ENCODE measurements at regions not wholly inside any gene's neighbourhood (a gene's known extent, or its start where the extent isn't known, plus 50 kb on each side); places are given as distances from the start of the nearest gene placed in this dataset.

DNA sequence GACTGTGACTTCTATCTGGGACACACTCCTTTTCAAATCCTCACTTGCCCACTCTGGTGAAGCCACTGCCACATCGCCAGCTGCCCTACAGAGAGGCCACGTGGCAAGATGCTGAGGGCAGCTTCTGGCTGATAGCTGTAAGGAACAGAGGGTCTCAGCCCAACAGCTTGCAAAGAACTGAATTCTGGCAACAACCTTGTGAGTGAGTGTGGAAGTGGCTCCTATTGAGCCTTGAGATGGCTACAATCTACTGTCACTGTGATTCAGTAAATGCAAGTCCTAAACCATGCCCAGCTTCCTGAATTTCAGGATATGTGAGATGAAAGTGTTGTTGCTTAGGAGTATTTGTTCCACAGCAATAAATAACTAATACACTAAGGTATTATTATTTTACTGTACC is 314.3 kb upstream of the TMTC4 start:
- CTCF ChIA-PET, result interaction anchor here (2.0 kb wide), 1 partner anchor 267 kb away, joined by 6 read pairs; no protein-coding TSS in a partner anchor
- TF ChIP-seq RAD21 (IDR thresholded peaks at IDR 0.05; ENCODE audit: low read length) (no peak), BHLHE40 (IDR thresholded peaks at IDR 0.05; ENCODE audit: low read depth, low read length) (no peak), CHD1 (IDR thresholded peaks at IDR 0.05; ENCODE audit: low read depth, low read length) (no peak), RCOR1 (IDR thresholded peaks at IDR 0.05; ENCODE audit: insufficient replicate concordance, low read length) (no peak), FOS (IDR thresholded peaks at IDR 0.05; ENCODE audit: low read depth, low read length) (no peak), SMC3 (IDR thresholded peaks at IDR 0.05; ENCODE audit: low read depth, low read length) (no peak), MAFK (IDR thresholded peaks at IDR 0.05; ENCODE audit: low read depth, low read length) (no peak), POLR2A (IDR thresholded peaks at IDR 0.05; ENCODE audit: low read depth, low read length) (no peak)
- TF ChIP-seq, protein P1, sequence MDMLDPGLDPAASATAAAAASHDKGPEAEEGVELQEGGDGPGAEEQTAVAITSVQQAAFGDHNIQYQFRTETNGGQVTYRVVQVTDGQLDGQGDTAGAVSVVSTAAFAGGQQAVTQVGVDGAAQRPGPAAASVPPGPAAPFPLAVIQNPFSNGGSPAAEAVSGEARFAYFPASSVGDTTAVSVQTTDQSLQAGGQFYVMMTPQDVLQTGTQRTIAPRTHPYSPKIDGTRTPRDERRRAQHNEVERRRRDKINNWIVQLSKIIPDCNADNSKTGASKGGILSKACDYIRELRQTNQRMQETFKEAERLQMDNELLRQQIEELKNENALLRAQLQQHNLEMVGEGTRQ (IDR thresholded peaks at IDR 0.05; ENCODE audit: low read depth, low read length), result no peak
- TF ChIP-seq, protein P2, sequence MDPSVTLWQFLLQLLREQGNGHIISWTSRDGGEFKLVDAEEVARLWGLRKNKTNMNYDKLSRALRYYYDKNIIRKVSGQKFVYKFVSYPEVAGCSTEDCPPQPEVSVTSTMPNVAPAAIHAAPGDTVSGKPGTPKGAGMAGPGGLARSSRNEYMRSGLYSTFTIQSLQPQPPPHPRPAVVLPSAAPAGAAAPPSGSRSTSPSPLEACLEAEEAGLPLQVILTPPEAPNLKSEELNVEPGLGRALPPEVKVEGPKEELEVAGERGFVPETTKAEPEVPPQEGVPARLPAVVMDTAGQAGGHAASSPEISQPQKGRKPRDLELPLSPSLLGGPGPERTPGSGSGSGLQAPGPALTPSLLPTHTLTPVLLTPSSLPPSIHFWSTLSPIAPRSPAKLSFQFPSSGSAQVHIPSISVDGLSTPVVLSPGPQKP (IDR thresholded peaks at IDR 0.05; ENCODE audit: borderline replicate concordance, low read depth, low read length), result no peak

More for the DNA sequence above, 314.3 kb upstream of the TMTC4 start:
- H4K8ac ChIP-seq (ENCODE audit: low read depth in 2 of 2, low read length in 2 of 2), result no peak overlapping the region
- H3K27me3 ChIP-seq (ENCODE audit: control insufficient read depth, insufficient read depth, low read length), result no peaks in the 10 kb centered on the region
- no peaks in the 10 kb centered on the region for H3K9me1 ChIP-seq (ENCODE audit: insufficient read depth, low read length)
- no peak overlapping the region for H3K56ac ChIP-seq (ENCODE audit: extremely low read depth, insufficient read depth, low read length)
- in situ Hi-C loops (cut with MboI; ENCODE audit: low sequenced_read_pairs) (no loop called here), intact Hi-C loops (cut with micrococcal nuclease) (loop anchor here (1.0 kb wide), 2 partner anchors 267 to 416 kb away; no protein-coding TSS in a partner anchor), dilution Hi-C loops (cut with HindIII; ENCODE audit: low sequenced_read_pairs, unreplicated experiment) (no loop called here)
- H3K4me2 ChIP-seq (ENCODE audit: low read depth, low read length), result no peak overlapping the region
- H2BK5ac ChIP-seq (ENCODE audit: low read depth, low read length, poor library complexity, severe bottlenecking), result no peak overlapping the region
- no peaks in the 10 kb centered on the region for H4K20me1 ChIP-seq (ENCODE audit: insufficient read depth, low read length)
- no peak overlapping the region for H3K9ac ChIP-seq (ENCODE audit: low read depth, low read length)
- POLR2A ChIA-PET (ENCODE audit: unreplicated experiment), result no interaction called here
- no peaks in the 10 kb centered on the region for H3K9me3 ChIP-seq (ENCODE audit: control insufficient read depth, insufficient read depth, low read length)
- no peak overlapping the region for H3K4ac ChIP-seq (ENCODE audit: low read depth, low read length)
- H3K36me3 ChIP-seq (ENCODE audit: control insufficient read depth, insufficient read depth, low read length), result no peaks in the 10 kb centered on the region
- H2BK120ac ChIP-seq (ENCODE audit: low read depth, low read length), result no peak overlapping the region
- H3K4me1 ChIP-seq (ENCODE audit: control insufficient read depth, insufficient read depth, low read length), result no peaks in the 10 kb centered on the region
- no peaks in the 10 kb centered on the region for H3K79me1 ChIP-seq (ENCODE audit: low read depth in 1 of 2, low read length in 2 of 2)
- no peak overlapping the region for H2BK20ac ChIP-seq (ENCODE audit: low read depth, low read length)
- H3K4me3 ChIP-seq (ENCODE audit: insufficient read depth, low read depth, low read length), result no peak overlapping the region
- H3K27ac ChIP-seq (ENCODE audit: insufficient read depth, low read length), result no peak overlapping the region
- no peak overlapping the region for H4K91ac ChIP-seq (ENCODE audit: insufficient read depth, low read depth, low read length)
- H3K23ac ChIP-seq (ENCODE audit: low read depth, low read length), result no peak overlapping the region
- ATAC-seq (ENCODE audit: low read depth), result no peak
- no peak overlapping the region for H2AK5ac ChIP-seq (ENCODE audit: low read depth, low read length)
- no peak overlapping the region for H2AK9ac ChIP-seq (replicated peaks; ENCODE audit: low read depth, low read length, poor library complexity)
- no peak overlapping the region for H3K14ac ChIP-seq (replicated peaks; ENCODE audit: low read depth, low read length)
- WGBS, 2 experiments (ENCODE audit: extremely low coverage in 2 of 2, insufficient read length in 1 of 2), result no CpG with 5 or more reads among the region's 2 CpGs
- H4K5ac ChIP-seq (ENCODE audit: low read depth, low read length), result no peak overlapping the region
- no peak overlapping the region for H3K18ac ChIP-seq (ENCODE audit: low read depth, low read length)
- no peak for DNase-seq
- no peak overlapping the region for H2AFZ ChIP-seq (replicated peaks; ENCODE audit: low read length, poor library complexity)
- no TSS peak for BruUV-seq (replicated peaks)
- no peak overlapping the region for H2BK15ac ChIP-seq (ENCODE audit: low read depth, low read length)
